ENCODE measurements at regions not wholly inside any gene's neighbourhood (a gene's known extent, or its start where the extent isn't known, plus 50 kb on each side); places are given as distances from the start of the nearest gene placed in this dataset.

- H3K27me3 Mint-ChIP-seq = peaks cover 32% of the 10 kb centered on the region
- intact Hi-C loops (cut with DNase I, micrococcal nuclease) = no loop called here
- H3K4me3 ChIP-seq (ENCODE audit: low read length) = no peak overlapping the region
Observed at GRCh38 chr11:120021978-120022377, 115.9 kb downstream of the TRIM29 start.

DNA sequence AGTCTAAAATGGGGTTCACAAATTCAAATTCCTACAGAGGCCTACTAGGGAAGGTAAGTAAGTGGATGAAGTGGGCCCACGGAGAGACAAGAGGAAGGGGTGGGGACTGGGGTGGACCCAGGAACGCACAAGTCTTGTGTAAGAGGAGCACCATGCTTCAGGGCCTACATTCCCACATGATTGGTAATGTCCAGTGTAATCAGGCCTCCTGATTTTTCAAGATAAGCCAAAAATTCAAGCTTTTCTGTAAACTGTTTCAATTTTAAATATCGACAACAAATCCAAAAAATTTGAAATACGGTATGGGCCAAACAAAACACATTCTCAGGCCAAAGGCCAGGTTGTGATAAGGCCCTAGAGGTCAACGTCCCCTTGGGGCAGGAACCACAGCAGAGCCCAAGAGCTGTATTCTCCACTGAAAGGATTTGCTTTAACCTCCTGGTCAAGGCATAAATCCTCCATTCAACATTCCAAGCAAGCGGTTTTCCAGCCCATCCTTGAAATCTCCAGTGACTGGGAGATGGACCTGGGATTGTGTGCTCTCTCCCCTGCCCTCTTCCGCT lies 116.4 kb downstream of the TRIM29 start:
- Mint-ChIP-seq H3K27ac (no peak overlapping the region), H3K9me3 (no peaks in the 10 kb centered on the region), H3K4me1 (ENCODE audit: low read depth) (no peaks in the 10 kb centered on the region), H3K27me3 (peaks cover 37% of the 10 kb centered on the region), H3K36me3 (ENCODE audit: low read depth) (no peaks in the 10 kb centered on the region), H3K4me3 (no peak overlapping the region)
- no peak overlapping the region for H3K4me3 ChIP-seq (ENCODE audit: low read length)
- H3K4me1 ChIP-seq (ENCODE audit: insufficient read depth, low read length) = no peaks in the 10 kb centered on the region
- ATAC-seq (ENCODE audit: poor library complexity) (no peak), DNase-seq (no peak)
- no peak overlapping the region for H3K27ac ChIP-seq (ENCODE audit: low read depth in 1 of 2, low read length in 2 of 2)
- CTCF ChIA-PET = no interaction called here
- intact Hi-C loops (cut with DNase I, micrococcal nuclease) = no loop called here
- POLR2A ChIA-PET = no interaction called here
- peaks cover 12 to 16% of the 10 kb centered on the region in 2 experiments for H3K27me3 ChIP-seq (ENCODE audit: control insufficient read depth in 1 of 2, insufficient read depth in 2 of 2, low read length in 2 of 2)
- H3K36me3 ChIP-seq (ENCODE audit: insufficient read depth, low read length) = no peaks in the 10 kb centered on the region
- TF ChIP-seq CTCF (IDR thresholded peaks at IDR 0.05) = no peak
- H3K9me3 ChIP-seq (ENCODE audit: control insufficient read depth in 1 of 2, insufficient read depth in 1 of 2, low read length in 2 of 2) = no peaks in the 10 kb centered on the region

More at GRCh38 chr11:120021978-120022377, 115.9 kb downstream of the TRIM29 start:
- peaks cover 11 to 12% of the 10 kb centered on the region in 2 experiments for H3K27me3 ChIP-seq (ENCODE audit: control insufficient read depth in 1 of 2, insufficient read depth in 2 of 2, low read length in 2 of 2)
- H3K4me3 Mint-ChIP-seq = no peak overlapping the region
- no peaks in the 10 kb centered on the region for H3K9me3 Mint-ChIP-seq
- no peak overlapping the region for H3K27ac ChIP-seq (ENCODE audit: low read depth in 1 of 2, low read length in 2 of 2)
- ATAC-seq (ENCODE audit: poor library complexity) (no peak), DNase-seq (no peak)
- H3K36me3 ChIP-seq (ENCODE audit: insufficient read depth, low read length) = no peaks in the 10 kb centered on the region
- no peaks in the 10 kb centered on the region for H3K4me1 Mint-ChIP-seq (ENCODE audit: low read depth)
- ChIA-PET CTCF (no interaction called here), POLR2A (no interaction called here)
- no peak for TF ChIP-seq CTCF (IDR thresholded peaks at IDR 0.05)
- H3K36me3 Mint-ChIP-seq (ENCODE audit: low read depth) = no peaks in the 10 kb centered on the region
- no peak overlapping the region for H3K27ac Mint-ChIP-seq
- no peaks in the 10 kb centered on the region for H3K4me1 ChIP-seq (ENCODE audit: insufficient read depth, low read length)
- H3K9me3 ChIP-seq (ENCODE audit: control insufficient read depth in 1 of 2, insufficient read depth in 1 of 2, low read length in 2 of 2) = no peaks in the 10 kb centered on the region

DNA sequence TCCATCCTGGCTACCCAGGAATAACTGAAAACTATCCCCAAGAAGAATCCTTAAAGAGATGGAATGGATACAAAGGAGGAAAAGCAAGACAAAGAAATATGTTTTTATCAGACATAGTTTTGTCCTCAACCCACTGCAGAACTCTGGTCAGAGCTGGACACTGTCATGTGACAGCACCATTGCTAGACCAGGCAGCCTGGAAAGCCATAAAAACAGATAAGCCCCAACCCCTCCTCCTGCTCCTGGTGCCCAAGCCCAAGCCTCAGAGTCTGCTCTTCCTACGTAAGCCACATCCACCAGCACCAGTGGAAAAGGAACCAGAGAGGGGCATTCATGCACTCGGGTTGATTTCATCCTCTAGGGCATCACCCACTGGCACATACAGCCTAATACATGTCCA lies 116.9 kb downstream of the TRIM29 start:
- H3K9me3 ChIP-seq (ENCODE audit: control insufficient read depth in 1 of 2, insufficient read depth in 1 of 2, low read length in 2 of 2) = no peaks in the 10 kb centered on the region
- Mint-ChIP-seq H3K4me3 (no peak overlapping the region), H3K4me1 (ENCODE audit: low read depth) (no peaks in the 10 kb centered on the region), H3K9me3 (no peaks in the 10 kb centered on the region), H3K27me3 (peaks cover 42% of the 10 kb centered on the region), H3K27ac (no peak overlapping the region), H3K36me3 (ENCODE audit: low read depth) (no peaks in the 10 kb centered on the region)
- CTCF ChIA-PET = no interaction called here
- POLR2A ChIA-PET = no interaction called here
- DNase-seq (no peak), ATAC-seq (ENCODE audit: poor library complexity) (no peak)
- H3K4me1 ChIP-seq (ENCODE audit: insufficient read depth, low read length) = no peaks in the 10 kb centered on the region
- no peak overlapping the region for H3K4me3 ChIP-seq (ENCODE audit: low read length)
- H3K36me3 ChIP-seq (ENCODE audit: insufficient read depth, low read length) = no peaks in the 10 kb centered on the region
- no peak for TF ChIP-seq CTCF (IDR thresholded peaks at IDR 0.05)
- H3K27ac ChIP-seq (ENCODE audit: low read depth in 1 of 2, low read length in 2 of 2) = no peak overlapping the region
- H3K27me3 ChIP-seq (ENCODE audit: control insufficient read depth in 1 of 2, insufficient read depth in 2 of 2, low read length in 2 of 2) = peaks cover 12 to 18% of the 10 kb centered on the region in 2 experiments
- intact Hi-C loops (cut with DNase I, micrococcal nuclease) = no loop called here
